GM23248 (cell line): ENCODE measurements at regions not wholly inside any gene's neighbourhood (a gene's known extent, or its start where the extent isn't known, plus 50 kb on each side); places are given as distances from the start of the nearest gene placed in this dataset.

Experiments
- EZH2 ChIP-seq: fragments of 200-600 bp; sonication (generic); IDR thresholded peaks from 2 replicates; pipeline ENCODE4 v1.6.1; 2018; ENCODE audit warnings: antibody characterized with exemption, mild to moderate bottlenecking; ENCODE audit not compliant: insufficient read depth, poor library complexity, severe bottlenecking
- EZH2phosphoT487 ChIP-seq: fragments of 200-600 bp; sonication (generic); IDR thresholded peaks from 2 replicates; pipeline ENCODE4 v1.6.1; 2018; ENCODE audit warnings: antibody characterized with exemption, moderate library complexity, mild to moderate bottlenecking, low read depth; ENCODE audit not compliant: insufficient read depth

GRCh38 chr10:129090165-129090564, 376.9 kb upstream of the MGMT start:
- TF ChIP-seq EZH2: no peak
- no peak for TF ChIP-seq EZH2phosphoT487
